GM10248 (cell line): ENCODE measurements at regions not wholly inside any gene's neighbourhood (a gene's known extent, or its start where the extent isn't known, plus 50 kb on each side); places are given as distances from the start of the nearest gene placed in this dataset.

ENCODE experiments used
- CTCF ChIA-PET: fragments of 300-600 bp; sonication (Branson Sonifier 250); formaldehyde crosslinking; extraction: SDS; loops from one replicate; lab custom pipeline; 2021; ENCODE audit warnings: antibody characterized with exemption; lab: Yijun Ruan, JAX
- POLR2A ChIA-PET: fragments of 350-650 bp; sonication (Branson Sonifier 250); formaldehyde crosslinking; extraction: SDS; loops from one replicate; lab custom pipeline; 2020; ENCODE audit warnings: antibody characterized with exemption; lab: Yijun Ruan, JAX
- DNase-seq: peaks from one replicate; pipeline ENCODE4 v3.0.0; 2012; ENCODE audit errors: extremely low spot score
- TF ChIP-seq, protein P1 (sequence below): IDR thresholded peaks from 2 replicates; pipeline ENCODE4 v1.5.1; 2012; ENCODE audit warnings: mild to moderate bottlenecking, low read depth; ENCODE audit errors: extremely low read depth, missing control alignments, control extremely low read depth

DNA sequence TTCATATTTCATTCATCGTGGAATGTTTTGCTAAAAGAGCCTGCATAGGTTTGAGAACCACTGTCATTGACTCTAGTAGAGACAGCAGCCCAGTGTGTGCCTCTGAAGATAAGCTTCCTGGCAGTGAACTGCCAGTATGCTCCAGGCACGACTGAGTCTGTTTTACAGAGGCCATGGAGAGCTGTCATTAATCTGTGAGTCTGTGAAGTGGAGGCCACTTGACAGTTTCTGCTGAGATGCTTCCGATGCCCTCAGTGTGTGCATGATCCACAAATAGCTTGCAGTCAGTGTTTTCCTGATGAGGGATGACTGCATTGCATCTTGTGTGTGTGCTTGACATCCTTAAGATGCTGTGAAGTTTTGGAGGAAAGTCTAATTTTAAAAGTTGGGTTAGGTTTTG lies 162.2 kb downstream of the PFKFB3 start:
- CTCF ChIA-PET = interaction anchor here (0.8 to 1.5 kb wide), 2 partner anchors 11 to 14 kb away, joined by 3 to 5 read pairs; no protein-coding TSS in a partner anchor
- POLR2A ChIA-PET = no interaction called here
- no peak for DNase-seq
- TF ChIP-seq, protein P1, sequence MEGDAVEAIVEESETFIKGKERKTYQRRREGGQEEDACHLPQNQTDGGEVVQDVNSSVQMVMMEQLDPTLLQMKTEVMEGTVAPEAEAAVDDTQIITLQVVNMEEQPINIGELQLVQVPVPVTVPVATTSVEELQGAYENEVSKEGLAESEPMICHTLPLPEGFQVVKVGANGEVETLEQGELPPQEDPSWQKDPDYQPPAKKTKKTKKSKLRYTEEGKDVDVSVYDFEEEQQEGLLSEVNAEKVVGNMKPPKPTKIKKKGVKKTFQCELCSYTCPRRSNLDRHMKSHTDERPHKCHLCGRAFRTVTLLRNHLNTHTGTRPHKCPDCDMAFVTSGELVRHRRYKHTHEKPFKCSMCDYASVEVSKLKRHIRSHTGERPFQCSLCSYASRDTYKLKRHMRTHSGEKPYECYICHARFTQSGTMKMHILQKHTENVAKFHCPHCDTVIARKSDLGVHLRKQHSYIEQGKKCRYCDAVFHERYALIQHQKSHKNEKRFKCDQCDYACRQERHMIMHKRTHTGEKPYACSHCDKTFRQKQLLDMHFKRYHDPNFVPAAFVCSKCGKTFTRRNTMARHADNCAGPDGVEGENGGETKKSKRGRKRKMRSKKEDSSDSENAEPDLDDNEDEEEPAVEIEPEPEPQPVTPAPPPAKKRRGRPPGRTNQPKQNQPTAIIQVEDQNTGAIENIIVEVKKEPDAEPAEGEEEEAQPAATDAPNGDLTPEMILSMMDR = no peak

DNA sequence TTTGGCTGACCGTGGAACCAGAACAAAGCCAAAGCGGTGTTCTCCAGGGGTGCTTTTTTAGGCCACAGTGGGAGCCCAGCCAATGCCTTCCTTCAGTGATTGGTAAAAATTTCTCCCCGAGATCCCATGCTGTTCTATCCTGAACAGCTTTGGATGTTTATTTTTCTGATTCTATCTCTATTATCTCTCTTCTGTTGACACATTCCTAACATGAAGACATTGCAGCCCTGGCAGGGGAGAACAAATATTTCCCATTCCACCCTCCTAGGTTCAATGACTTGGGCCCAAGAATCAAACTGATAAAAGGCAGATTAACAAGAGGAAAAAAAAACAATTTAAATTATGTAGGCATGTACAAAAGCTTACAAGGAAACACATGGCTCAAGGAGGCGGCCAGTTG lies 162.7 kb downstream of the PFKFB3 start:
- CTCF ChIA-PET = interaction anchor here (0.8 to 1.5 kb wide), 5 partner anchors 11 to 102 kb away, joined by 3 to 5 read pairs (median 4); no protein-coding TSS in a partner anchor
- TF ChIP-seq, protein P1 = no peak
- POLR2A ChIA-PET = no interaction called here
- no peak for DNase-seq
